HepG2 (cell line): ENCODE measurements at regions not wholly inside any gene's neighbourhood (a gene's known extent, or its start where the extent isn't known, plus 50 kb on each side); places are given as distances from the start of the nearest gene placed in this dataset.

ENCODE experiments used
- AHDC1 ChIP-seq: sonication (generic); formaldehyde crosslinking; IDR thresholded peaks from 2 replicates; pipeline ENCODE4 v1.5.1; 2020; ENCODE audit warnings: mild to moderate bottlenecking, missing genetic modification reagents, borderline replicate concordance
- CREB1 ChIP-seq, 2 experiments: fragments of 450-650 bp in 1 of 2; IDR thresholded peaks; 2 replicates each; pipeline ENCODE4 v1.6.1; 2016 to 2017; ENCODE audit warnings: control low read depth in 1 of 2, mild to moderate bottlenecking in 1 of 2, missing compliant biosample characterization in 1 of 2, missing genetic modification characterization in 1 of 2
- CTCF ChIP-seq: sonication (generic); formaldehyde crosslinking; IDR thresholded peaks from 2 replicates; pipeline ENCODE4 v1.5.0; 2020; ENCODE audit warnings: mild to moderate bottlenecking, missing genetic modification reagents, moderate library complexity
- FOXA1 ChIP-seq, 2 experiments: fragments of 450-650 bp in 1 of 2; sonication (generic) in 1 of 2; formaldehyde crosslinking in 1 of 2; IDR thresholded peaks; 2 replicates each; pipeline versions ENCODE4 v1.4.0 to v1.6.1; 2016 to 2020; ENCODE audit warnings: missing genetic modification reagents in 1 of 2
- FOXM1 ChIP-seq: sonication (generic); formaldehyde crosslinking; IDR thresholded peaks from 2 replicates; pipeline ENCODE4 v1.5.0; 2020; ENCODE audit warnings: missing genetic modification reagents
- NCOA5 ChIP-seq: sonication (generic); formaldehyde crosslinking; IDR thresholded peaks from 2 replicates; pipeline ENCODE4 v1.4.0; 2020; ENCODE audit warnings: missing genetic modification reagents
- RARG ChIP-seq: sonication (generic); formaldehyde crosslinking; IDR thresholded peaks from 2 replicates; pipeline ENCODE4 v1.4.0; 2020; ENCODE audit warnings: low read depth, mild to moderate bottlenecking, missing genetic modification reagents
- REST ChIP-seq, 2 experiments: IDR thresholded peaks; 2 replicates each; pipeline ENCODE4 v1.6.1; 2011 to 2012; ENCODE audit warnings: low read length in 2 of 2, borderline replicate concordance in 1 of 2, low read depth in 1 of 2, mild to moderate bottlenecking in 1 of 2, moderate library complexity in 1 of 2
- SAP130 ChIP-seq: IDR thresholded peaks from 2 replicates; pipeline ENCODE4 v1.6.1; 2016; ENCODE audit warnings: low read depth
- SMC3 ChIP-seq: IDR thresholded peaks from 2 replicates; pipeline ENCODE4 v1.6.1; 2011; ENCODE audit warnings: low read length, improper control_type of control experiment
- SRF ChIP-seq: IDR thresholded peaks from 2 replicates; pipeline ENCODE4 v1.6.1; 2011; ENCODE audit warnings: mild to moderate bottlenecking, low read depth, low read length, moderate library complexity
- ZNF724P ChIP-seq: sonication (generic); formaldehyde crosslinking; IDR thresholded peaks from 2 replicates; pipeline ENCODE4 v1.8.0; 2022; ENCODE audit warnings: missing genetic modification reagents, borderline replicate concordance

GRCh38 chr4:30847958-30848357 lies 127.8 kb downstream of the PCDH7 start:
- TF ChIP-seq REST (IDR thresholded peaks at IDR 0.05; ENCODE audit: borderline replicate concordance in 1 of 2, low read depth in 1 of 2, low read length in 2 of 2), result no peak
- TF ChIP-seq RARG (CRISPR knock-in tag), result no peak
- no peak for TF ChIP-seq FOXM1
- TF ChIP-seq SRF, result no peak
- no peak for TF ChIP-seq FOXA1 (IDR thresholded peaks at IDR 0.05)
- no peak for TF ChIP-seq FOXA1 (CRISPR knock-in tag; IDR thresholded peaks at IDR 0.05)
- TF ChIP-seq NCOA5, result no peak
- no peak for TF ChIP-seq CTCF (CRISPR knock-in tag)
- TF ChIP-seq SAP130 (CRISPR knock-in tag), result no peak
- no peak for TF ChIP-seq ZNF724P (CRISPR knock-in tag)
- no peak for TF ChIP-seq CREB1 (IDR thresholded peaks at IDR 0.05)
- TF ChIP-seq CREB1 (CRISPR knock-in tag; IDR thresholded peaks at IDR 0.05), result no peak
- no peak for TF ChIP-seq SMC3
- no peak for TF ChIP-seq AHDC1 (CRISPR knock-in tag)
